ENCODE measurements at regions not wholly inside any gene's neighbourhood (a gene's known extent, or its start where the extent isn't known, plus 50 kb on each side); places are given as distances from the start of the nearest gene placed in this dataset.

GRCh38 chr3:86748015-86748414, 242.9 kb downstream of the VGLL3 start:
- TF ChIP-seq, protein P1, sequence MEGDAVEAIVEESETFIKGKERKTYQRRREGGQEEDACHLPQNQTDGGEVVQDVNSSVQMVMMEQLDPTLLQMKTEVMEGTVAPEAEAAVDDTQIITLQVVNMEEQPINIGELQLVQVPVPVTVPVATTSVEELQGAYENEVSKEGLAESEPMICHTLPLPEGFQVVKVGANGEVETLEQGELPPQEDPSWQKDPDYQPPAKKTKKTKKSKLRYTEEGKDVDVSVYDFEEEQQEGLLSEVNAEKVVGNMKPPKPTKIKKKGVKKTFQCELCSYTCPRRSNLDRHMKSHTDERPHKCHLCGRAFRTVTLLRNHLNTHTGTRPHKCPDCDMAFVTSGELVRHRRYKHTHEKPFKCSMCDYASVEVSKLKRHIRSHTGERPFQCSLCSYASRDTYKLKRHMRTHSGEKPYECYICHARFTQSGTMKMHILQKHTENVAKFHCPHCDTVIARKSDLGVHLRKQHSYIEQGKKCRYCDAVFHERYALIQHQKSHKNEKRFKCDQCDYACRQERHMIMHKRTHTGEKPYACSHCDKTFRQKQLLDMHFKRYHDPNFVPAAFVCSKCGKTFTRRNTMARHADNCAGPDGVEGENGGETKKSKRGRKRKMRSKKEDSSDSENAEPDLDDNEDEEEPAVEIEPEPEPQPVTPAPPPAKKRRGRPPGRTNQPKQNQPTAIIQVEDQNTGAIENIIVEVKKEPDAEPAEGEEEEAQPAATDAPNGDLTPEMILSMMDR (IDR thresholded peaks at IDR 0.05), result no peak
- no peak for TF ChIP-seq EZH2 (IDR thresholded peaks at IDR 0.05; ENCODE audit: borderline replicate concordance, insufficient read depth, low read depth, low read length, poor library complexity, severe bottlenecking)
